ENCODE measurements at regions not wholly inside any gene's neighbourhood (a gene's known extent, or its start where the extent isn't known, plus 50 kb on each side); places are given as distances from the start of the nearest gene placed in this dataset.

DNA sequence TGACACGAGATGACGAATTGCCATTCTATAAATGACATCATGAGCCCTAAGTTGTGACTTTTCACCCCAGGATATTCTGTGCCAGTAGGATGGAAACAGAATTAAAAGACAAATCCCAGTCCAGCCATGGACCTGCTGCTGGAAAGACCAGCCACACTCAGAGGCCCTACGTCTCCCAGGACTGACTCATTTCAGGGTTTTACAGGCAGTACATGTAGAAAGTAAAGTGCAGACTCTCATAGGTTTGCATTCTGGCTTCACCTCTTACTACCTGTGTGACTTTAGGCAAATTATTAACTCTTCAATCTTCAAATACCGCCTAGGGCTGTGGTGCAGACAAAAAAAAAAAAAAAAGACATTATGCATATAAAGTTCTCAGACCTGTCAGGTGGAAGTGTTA, 188.8 kb downstream of the NEBL start:
- TF ChIP-seq, protein P1, sequence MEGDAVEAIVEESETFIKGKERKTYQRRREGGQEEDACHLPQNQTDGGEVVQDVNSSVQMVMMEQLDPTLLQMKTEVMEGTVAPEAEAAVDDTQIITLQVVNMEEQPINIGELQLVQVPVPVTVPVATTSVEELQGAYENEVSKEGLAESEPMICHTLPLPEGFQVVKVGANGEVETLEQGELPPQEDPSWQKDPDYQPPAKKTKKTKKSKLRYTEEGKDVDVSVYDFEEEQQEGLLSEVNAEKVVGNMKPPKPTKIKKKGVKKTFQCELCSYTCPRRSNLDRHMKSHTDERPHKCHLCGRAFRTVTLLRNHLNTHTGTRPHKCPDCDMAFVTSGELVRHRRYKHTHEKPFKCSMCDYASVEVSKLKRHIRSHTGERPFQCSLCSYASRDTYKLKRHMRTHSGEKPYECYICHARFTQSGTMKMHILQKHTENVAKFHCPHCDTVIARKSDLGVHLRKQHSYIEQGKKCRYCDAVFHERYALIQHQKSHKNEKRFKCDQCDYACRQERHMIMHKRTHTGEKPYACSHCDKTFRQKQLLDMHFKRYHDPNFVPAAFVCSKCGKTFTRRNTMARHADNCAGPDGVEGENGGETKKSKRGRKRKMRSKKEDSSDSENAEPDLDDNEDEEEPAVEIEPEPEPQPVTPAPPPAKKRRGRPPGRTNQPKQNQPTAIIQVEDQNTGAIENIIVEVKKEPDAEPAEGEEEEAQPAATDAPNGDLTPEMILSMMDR (conservative IDR thresholded peaks at IDR 0.05; ENCODE audit: low read depth, low read length) = no peak
- no peak for TF ChIP-seq RAD21 (IDR thresholded peaks at IDR 0.05; ENCODE audit: low read length)
- TF ChIP-seq POLR2A (IDR thresholded peaks at IDR 0.05; ENCODE audit: low read depth, low read length) = no peak
- TF ChIP-seq MXI1 (IDR thresholded peaks at IDR 0.05; ENCODE audit: borderline replicate concordance, low read depth, low read length) = no peak
- TF ChIP-seq RFX5 (IDR thresholded peaks at IDR 0.05; ENCODE audit: low read depth, low read length) = no peak
- TF ChIP-seq MAZ (IDR thresholded peaks at IDR 0.05; ENCODE audit: borderline replicate concordance, low read depth, low read length) = no peak
- TF ChIP-seq CEBPB (IDR thresholded peaks at IDR 0.05; ENCODE audit: low read depth, low read length) = no peak
- TF ChIP-seq NFE2L2 (IDR thresholded peaks at IDR 0.05; ENCODE audit: low read depth, low read length) = no peak
- TF ChIP-seq, protein P2, sequence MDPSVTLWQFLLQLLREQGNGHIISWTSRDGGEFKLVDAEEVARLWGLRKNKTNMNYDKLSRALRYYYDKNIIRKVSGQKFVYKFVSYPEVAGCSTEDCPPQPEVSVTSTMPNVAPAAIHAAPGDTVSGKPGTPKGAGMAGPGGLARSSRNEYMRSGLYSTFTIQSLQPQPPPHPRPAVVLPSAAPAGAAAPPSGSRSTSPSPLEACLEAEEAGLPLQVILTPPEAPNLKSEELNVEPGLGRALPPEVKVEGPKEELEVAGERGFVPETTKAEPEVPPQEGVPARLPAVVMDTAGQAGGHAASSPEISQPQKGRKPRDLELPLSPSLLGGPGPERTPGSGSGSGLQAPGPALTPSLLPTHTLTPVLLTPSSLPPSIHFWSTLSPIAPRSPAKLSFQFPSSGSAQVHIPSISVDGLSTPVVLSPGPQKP (IDR thresholded peaks at IDR 0.05; ENCODE audit: borderline replicate concordance, low read depth, low read length) = no peak
- no peak for TF ChIP-seq RCOR1 (IDR thresholded peaks at IDR 0.05; ENCODE audit: insufficient replicate concordance, low read length)
- TF ChIP-seq, protein P3, sequence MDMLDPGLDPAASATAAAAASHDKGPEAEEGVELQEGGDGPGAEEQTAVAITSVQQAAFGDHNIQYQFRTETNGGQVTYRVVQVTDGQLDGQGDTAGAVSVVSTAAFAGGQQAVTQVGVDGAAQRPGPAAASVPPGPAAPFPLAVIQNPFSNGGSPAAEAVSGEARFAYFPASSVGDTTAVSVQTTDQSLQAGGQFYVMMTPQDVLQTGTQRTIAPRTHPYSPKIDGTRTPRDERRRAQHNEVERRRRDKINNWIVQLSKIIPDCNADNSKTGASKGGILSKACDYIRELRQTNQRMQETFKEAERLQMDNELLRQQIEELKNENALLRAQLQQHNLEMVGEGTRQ (IDR thresholded peaks at IDR 0.05; ENCODE audit: low read depth, low read length) = no peak
- no peak for TF ChIP-seq MAFK (IDR thresholded peaks at IDR 0.05; ENCODE audit: low read depth, low read length)
- no peak for TF ChIP-seq CHD1 (IDR thresholded peaks at IDR 0.05; ENCODE audit: low read depth, low read length)

All from IMR-90 (cell line).